Transverse colon (tissue), 4 donors: ENCODE measurements at regions not wholly inside any gene's neighbourhood (a gene's known extent, or its start where the extent isn't known, plus 50 kb on each side); places are given as distances from the start of the nearest gene placed in this dataset.

Experiments
- DNase-seq: peaks from one replicate; pipeline ENCODE4 v3.0.0-alpha.2; 2019
- H3K27ac ChIP-seq, 4 donors: fragments of 200-600 bp; sonication (generic); 2 replicates each; pipeline ENCODE4 v1.5.1; 2016 to 2018; ENCODE audit warnings: inconsistent platforms in 4 of 4
- H3K27me3 ChIP-seq: fragments of 200-600 bp; sonication (generic); 2 replicates; pipeline ENCODE4 v1.5.1; 2017; ENCODE audit warnings: inconsistent platforms
- H3K36me3 ChIP-seq, 4 donors: fragments of 200-600 bp; sonication (generic); 2 replicates each; pipeline ENCODE4 v1.5.1; 2017 to 2019; ENCODE audit warnings: inconsistent platforms in 4 of 4
- H3K4me1 ChIP-seq, 4 donors: fragments of 200-600 bp; sonication (generic); 2 replicates each; pipeline ENCODE4 v1.5.1; 2017 to 2020; ENCODE audit warnings: inconsistent platforms in 4 of 4
- H3K4me3 ChIP-seq, 4 donors: fragments of 200-600 bp; sonication (generic); 1 replicate in 1 of 4; 2 replicates in 3 of 4; pipeline versions ENCODE4 v1.5.1 to v1.6.1; 2017 to 2019; ENCODE audit warnings: inconsistent platforms in 4 of 4
- H3K9me3 ChIP-seq, 2 donors: fragments of 200-600 bp; sonication (generic); 2 replicates each; pipeline ENCODE4 v1.5.1; 2017 to 2019; ENCODE audit warnings: inconsistent platforms in 2 of 2
- CTCF ChIP-seq, 5 experiments: fragments of 200-600 bp in 3 of 5; fragments of 450-650 bp in 2 of 5; sonication (generic) in 3 of 5; IDR thresholded peaks; 1 replicate in 2 of 5; 2 replicates in 3 of 5; pipeline ENCODE4 v1.5.1; 2016 to 2017; ENCODE audit warnings: antibody characterized with exemption in 5 of 5, inconsistent platforms in 3 of 5, mild to moderate bottlenecking in 2 of 5, moderate library complexity in 1 of 5
- EP300 ChIP-seq: sonication (generic); formaldehyde crosslinking; IDR thresholded peaks from one replicate; pipeline ENCODE4 v1.6.1; 2017; ENCODE audit warnings: antibody characterized with exemption, low read depth
- POLR2A ChIP-seq: fragments of 450-650 bp; IDR thresholded peaks from one replicate; pipeline ENCODE4 v1.6.1; 2016; ENCODE audit warnings: antibody characterized with exemption, mild to moderate bottlenecking, moderate library complexity
- POLR2AphosphoS5 ChIP-seq, 3 donors: sonication (generic); formaldehyde crosslinking; IDR thresholded peaks; one replicate each; pipeline ENCODE4 v1.6.1; 2016; ENCODE audit warnings: antibody characterized with exemption in 3 of 3
- WGBS, 2 donors: methylation state at CpG; one replicate each; pipeline ENCODE4 v1.1.5; 2018; ENCODE audit warnings: low coverage in 1 of 2; 5-methylcytosine and 5-hydroxymethylcytosine counted together
- in situ Hi-C, 4 donors: fragments of 200-750 bp; cut with MboI; loops; one replicate each; pipeline versions ENCODE4 v1.15.0 to v1.15.1; 2017; ENCODE audit warnings: low sequenced_read_pairs in 3 of 4, low pct_ligation_motif_present in 1 of 4, low pct_unique_long_range_greater_than_20kb in 1 of 4
- intact Hi-C: fragments of 100-400 bp; cut with DNase I; formaldehyde crosslinking; loops from one replicate; pipeline ENCODE4 v1.15.1; 2023; ENCODE audit warnings: low total_unique reads

DNA sequence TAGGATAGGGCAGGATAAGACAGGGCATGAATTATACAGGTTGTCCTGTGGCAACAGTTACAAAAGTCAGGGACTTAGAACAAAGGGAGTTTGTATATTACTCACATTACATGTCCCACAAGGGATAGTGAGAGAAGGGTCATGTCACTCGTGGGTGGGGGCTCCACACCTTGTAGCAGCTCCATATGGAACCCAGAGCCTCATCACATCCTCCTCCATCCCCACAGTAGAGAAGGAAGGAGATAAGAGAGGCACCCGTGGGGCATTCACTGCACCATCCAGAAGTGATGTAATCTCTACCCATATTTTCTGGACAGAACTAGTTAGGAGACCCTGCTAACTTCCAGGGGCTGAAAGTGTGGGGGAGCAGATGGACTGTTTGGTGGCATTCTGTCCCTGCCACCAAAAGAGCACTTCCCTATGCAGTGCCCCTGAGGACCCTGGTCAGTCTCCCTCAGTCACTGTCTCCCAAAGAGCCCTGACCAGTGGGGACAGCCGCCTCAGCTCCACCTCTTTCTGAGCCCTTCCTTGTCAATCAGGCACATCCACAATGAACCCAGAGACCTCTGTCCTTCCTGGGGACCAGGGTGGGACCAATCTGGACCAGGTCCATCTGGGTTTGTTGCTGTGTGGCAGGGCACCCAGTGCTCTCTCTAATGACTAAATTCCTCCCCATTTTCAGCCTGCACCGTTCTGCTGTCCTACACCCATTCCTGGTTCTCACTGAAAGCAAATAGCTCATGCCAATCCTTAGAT, 154.8 kb upstream of the ETV3 start:
- in situ Hi-C loops = no loop called here
- Histone ChIP-seq H3K4me3 (no peak overlapping the region), H3K27me3 (no peaks in the 10 kb centered on the region), H3K36me3 (no peaks in the 10 kb centered on the region), H3K4me1 (no peaks in the 10 kb centered on the region), H3K9me3 (no peaks in the 10 kb centered on the region), H3K27ac (no peak overlapping the region)
- DNase-seq = no peak
- no peak for TF ChIP-seq POLR2A
- no peak for TF ChIP-seq POLR2AphosphoS5 (IDR thresholded peaks at IDR 0.05)
- no peak for TF ChIP-seq CTCF (IDR thresholded peaks at IDR 0.05)
- no peak for TF ChIP-seq EP300
- intact Hi-C loops = no loop called here
- WGBS, 2 donors = 43 to 69% methylated on average over 1 to 4 of the region's 4 CpGs

- no peak overlapping the region for H3K27ac ChIP-seq
- no peaks in the 10 kb centered on the region for H3K36me3 ChIP-seq
- intact Hi-C loops (no loop called here), in situ Hi-C loops (no loop called here)
- H3K27me3 ChIP-seq = no peaks in the 10 kb centered on the region
- TF ChIP-seq CTCF (IDR thresholded peaks at IDR 0.05) (no peak), POLR2A (no peak), EP300 (no peak), POLR2AphosphoS5 (IDR thresholded peaks at IDR 0.05) (no peak)
- no peak for DNase-seq
- no peak overlapping the region for H3K4me3 ChIP-seq
- 89% methylated on average over 6 of the region's 6 CpGs; no CpG with 5 or more reads in 1 of the 2 donors for WGBS, 2 donors
- H3K9me3 ChIP-seq = no peaks in the 10 kb centered on the region
- no peaks in the 10 kb centered on the region for H3K4me1 ChIP-seq
Measured at GRCh38 chr1:157292302-157292701, 154.1 kb upstream of the ETV3 start.

DNA sequence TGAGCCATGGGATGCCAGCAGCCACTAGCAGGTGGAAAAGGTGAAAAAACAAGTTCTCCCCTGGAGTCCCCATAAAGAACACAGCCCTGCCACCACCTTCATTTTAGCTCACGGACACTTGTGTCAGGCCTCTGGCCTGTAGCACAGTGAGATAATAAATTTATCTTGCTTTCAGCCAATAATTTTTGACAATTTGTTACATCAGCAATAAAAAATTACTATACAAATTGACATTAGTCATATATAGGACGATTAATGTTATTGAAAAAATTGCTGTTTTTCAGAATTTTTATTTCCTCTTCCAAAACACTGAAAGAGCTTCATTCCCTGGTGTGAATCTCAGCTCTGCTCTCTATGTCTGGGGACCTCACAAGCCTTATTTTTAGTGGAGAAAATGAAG, 152.9 kb upstream of the ETV3 start:
- intact Hi-C loops (no loop called here), in situ Hi-C loops (no loop called here)
- Histone ChIP-seq H3K9me3 (no peaks in the 10 kb centered on the region), H3K27ac (no peak overlapping the region), H3K36me3 (no peaks in the 10 kb centered on the region), H3K4me1 (no peaks in the 10 kb centered on the region), H3K27me3 (no peaks in the 10 kb centered on the region), H3K4me3 (no peak overlapping the region)
- no peak for DNase-seq
- TF ChIP-seq EP300 = no peak
- TF ChIP-seq CTCF (IDR thresholded peaks at IDR 0.05) = no peak
- TF ChIP-seq POLR2A = no peak
- no peak for TF ChIP-seq POLR2AphosphoS5 (IDR thresholded peaks at IDR 0.05)
- WGBS, 2 donors = 54 to 60% methylated on average over 2 of the region's 2 CpGs

GRCh38 chr1:157289424-157290105, 151.4 kb upstream of the ETV3 start:
- H3K27me3 ChIP-seq = no peaks in the 10 kb centered on the region
- intact Hi-C loops (no loop called here), in situ Hi-C loops (no loop called here)
- TF ChIP-seq EP300 = no peak
- TF ChIP-seq CTCF (IDR thresholded peaks at IDR 0.05) = no peak
- TF ChIP-seq POLR2A = no peak
- TF ChIP-seq POLR2AphosphoS5 (IDR thresholded peaks at IDR 0.05) = no peak
- H3K36me3 ChIP-seq = no peaks in the 10 kb centered on the region
- no peaks in the 10 kb centered on the region for H3K4me1 ChIP-seq
- no peaks in the 10 kb centered on the region for H3K9me3 ChIP-seq
- 88% methylated on average over 7 of the region's 7 CpGs; no CpG with 5 or more reads in 1 of the 2 donors for WGBS, 2 donors
- H3K4me3 ChIP-seq = no peak overlapping the region
- no peak for DNase-seq
- no peak overlapping the region for H3K27ac ChIP-seq
